NCI-H748 treated with DMSO at 0.1 percent for 48 hours (cell line): ENCODE measurements at regions not wholly inside any gene's neighbourhood (a gene's known extent, or its start where the extent isn't known, plus 50 kb on each side); places are given as distances from the start of the nearest gene placed in this dataset.

Experiments
- DNase-seq: peaks from one replicate; lab custom pipeline; 2025; lab: John Stamatoyannopoulos, UW

DNA sequence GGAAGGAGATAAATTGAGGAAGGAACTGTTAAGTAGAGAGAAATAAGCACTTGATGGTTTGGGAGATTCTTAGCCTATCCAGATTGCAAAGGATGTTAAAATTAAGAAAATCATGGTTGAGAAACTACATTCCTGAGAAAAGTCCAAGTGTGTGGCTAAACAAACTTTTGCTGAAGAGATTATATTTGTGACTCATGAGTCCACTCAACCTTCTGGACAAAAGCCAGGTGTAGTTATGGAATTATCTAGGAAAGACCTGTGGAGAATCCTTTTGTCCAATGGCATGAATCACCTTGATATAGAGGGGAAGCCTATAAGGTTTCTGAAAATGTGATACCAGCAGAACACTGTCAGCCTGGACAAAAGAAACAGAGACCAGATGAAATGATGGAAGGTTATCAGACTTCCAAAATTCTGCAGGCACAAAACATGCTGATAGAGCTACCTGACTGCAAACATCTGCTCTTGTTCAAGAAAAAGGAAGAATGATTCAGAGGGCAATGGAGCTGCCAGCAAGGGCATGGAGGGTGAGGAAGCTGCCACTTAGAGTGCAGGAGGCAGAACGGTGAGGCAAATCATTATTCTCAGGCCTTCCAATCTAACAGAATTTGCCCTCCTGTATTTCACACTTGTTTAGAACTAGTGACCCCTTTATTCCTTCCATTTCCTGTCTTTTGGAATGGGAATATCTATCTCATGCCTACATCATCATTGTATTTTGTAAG, 300.6 kb upstream of the PRMT6 start:
- DNase-seq: no peak

GRCh38 chr1:106756752-106757151, 299.7 kb upstream of the PRMT6 start:
- DNase-seq: no peak

GRCh38 chr1:106768077-106768476, 288.4 kb upstream of the PRMT6 start:
- DNase-seq: no peak

- no peak for DNase-seq
These were observed 288.0 kb upstream of the PRMT6 start for GRCh38 chr1:106768501-106768900.

DNA sequence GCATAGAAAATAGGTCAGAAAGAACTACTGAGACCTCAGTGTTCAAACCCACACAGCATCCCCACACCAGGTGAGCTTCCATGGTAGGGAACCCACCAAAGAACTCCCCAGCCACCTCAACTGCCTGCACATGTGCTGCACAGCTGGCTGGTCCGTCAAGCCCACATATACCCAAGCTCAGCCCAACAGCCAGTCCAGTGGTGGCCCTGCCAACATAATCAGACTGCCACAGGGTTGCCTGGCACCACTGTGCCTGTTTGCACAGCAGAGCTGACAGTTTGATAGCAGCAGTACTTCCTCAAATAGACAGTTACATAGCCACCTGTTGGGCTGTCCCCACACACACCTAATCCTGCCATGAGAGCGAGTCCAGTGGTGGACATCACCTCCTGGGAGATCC, 283.3 kb upstream of the PRMT6 start:
- DNase-seq: no peak

DNA sequence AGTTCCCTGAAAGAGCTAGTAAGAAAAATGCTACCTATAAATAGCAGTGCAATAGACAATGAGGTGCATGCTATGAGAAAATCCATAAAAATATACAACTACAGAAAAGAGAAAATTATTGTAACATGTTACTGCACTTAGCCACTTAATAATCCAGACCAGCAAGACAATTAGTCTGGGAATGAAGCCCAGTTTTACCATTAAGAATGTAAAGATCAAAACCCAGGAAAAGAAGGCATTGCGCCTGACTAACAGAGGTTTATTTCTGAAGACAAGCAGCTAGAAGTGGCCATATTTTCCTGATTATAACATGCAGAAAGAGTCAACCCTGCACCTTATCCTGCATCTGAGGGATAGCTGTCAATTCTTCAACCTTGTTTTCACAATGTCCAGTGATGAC, 276.4 kb upstream of the PRMT6 start:
- DNase-seq: no peak

- DNase-seq: no peak
These were observed 275.5 kb upstream of the PRMT6 start for GRCh38 chr1:106780806-106781569.

GRCh38 chr1:106785176-106785575, 271.3 kb upstream of the PRMT6 start:
- DNase-seq: no peak

DNA sequence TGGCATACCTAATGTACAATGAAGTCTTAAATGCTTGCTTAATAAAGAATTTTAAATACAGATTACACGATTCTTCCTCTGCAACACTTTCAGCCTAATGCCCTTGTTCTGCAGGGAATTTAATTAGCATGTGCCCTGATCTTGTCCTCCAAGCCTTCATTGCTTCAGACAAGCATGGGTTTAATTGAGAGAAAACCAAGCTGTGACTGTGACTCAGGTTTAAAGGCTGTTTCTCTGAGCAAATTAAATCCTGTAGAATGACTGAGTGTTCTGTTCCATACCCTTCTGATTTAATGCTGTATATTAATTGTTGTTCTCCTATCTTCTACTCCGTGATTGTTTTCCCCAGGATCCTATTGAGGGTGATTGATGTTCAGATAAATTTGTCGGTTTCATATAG, 269.0 kb upstream of the PRMT6 start:
- no peak for DNase-seq

DNA sequence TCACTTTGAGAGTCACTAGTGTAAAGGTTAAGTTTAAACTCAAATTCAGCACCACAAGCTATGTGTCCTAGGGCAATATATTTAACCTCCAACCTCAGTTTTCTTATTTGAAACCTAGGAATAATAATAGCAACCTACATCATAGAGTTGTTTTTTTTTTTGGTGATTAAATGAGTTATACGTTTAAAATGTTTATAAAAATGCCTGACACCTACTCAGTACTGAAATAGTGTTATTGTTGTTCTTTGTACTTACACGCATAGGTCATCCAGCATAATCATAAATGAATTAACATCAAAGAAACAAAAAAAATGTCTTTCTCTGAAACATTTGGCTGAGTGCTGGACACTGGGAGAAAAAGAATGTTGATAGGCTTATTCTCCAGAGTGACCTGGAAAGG, 266.8 kb upstream of the PRMT6 start:
- no peak for DNase-seq

DNA sequence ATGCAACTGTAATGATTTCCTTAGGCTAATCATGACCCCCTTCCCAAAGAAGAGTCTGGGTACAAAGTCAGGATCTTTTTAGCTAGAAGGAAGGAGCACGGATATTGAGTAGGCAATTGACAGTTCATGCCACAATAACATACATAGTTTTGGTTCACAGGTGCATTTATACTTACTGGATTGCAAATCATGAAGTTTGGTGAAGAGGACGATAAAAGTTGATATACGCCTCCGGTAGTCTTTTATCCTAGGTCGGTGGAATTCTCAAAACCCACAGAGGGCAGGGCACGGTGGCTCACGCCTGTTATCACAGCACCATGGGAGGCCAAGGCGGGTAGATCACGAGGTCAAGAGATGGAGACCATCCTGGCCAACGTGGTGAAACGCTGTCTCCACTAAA, 265.4 kb upstream of the PRMT6 start:
- DNase-seq: no peak

GRCh38 chr1:106793651-106794050, 262.8 kb upstream of the PRMT6 start:
- DNase-seq: no peak

DNA sequence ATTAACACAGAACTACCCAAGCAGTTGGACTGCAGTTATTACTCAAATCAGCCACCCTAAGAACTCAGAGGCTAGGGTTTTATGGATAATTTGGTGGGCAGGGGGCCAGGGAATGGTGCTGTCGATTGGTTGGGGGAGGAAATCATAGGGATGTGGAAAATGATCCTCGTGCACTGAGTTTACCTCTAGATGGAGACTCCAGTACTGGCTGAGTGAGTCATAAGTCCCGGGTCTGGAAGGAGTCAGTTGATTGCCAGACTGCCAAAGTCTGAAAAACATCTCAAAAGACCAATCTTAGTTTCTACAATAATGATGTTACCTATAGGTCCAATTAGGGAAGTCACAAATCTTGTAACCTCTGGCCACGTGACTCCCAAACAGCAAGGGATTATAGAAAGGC, 257.5 kb upstream of the PRMT6 start:
- no peak for DNase-seq

DNA sequence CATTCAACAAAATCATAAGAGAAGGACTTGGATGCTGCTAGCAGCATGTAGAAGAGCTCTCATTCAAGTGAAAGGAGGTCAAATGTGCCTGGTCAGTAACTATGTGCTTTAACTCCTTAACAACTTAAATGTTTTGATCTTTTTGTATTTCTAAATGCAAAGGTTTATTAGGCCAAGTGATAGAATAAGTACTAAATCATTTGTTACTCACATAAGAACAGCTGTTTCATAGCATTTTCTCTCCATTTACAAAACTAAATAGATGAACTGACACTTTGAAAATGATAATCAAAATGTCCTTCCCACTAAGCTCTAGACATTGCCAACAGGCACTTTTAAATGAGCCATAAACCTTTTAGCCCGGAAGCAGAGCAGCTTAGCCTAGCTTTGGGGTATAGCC, 254.3 kb upstream of the PRMT6 start:
- no peak for DNase-seq

DNA sequence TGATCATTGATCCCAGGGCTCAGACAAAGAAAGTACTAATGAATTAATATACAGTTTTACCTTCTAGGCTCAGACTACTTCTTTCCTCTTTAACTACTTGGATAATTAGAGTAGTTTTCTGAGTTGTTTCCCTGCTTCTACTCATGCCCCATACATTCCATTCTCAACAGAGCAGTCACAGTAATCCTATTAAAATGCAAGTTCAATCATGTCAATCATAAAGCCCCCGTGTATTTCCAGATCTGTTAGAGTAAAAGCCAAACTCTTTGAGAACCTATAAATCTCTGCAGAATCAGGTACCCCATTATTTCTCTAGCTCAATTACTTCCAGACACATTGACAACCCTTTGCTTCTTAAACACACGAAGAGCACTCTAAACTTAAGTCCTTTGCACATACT, 242.1 kb upstream of the PRMT6 start:
- DNase-seq: no peak

DNA sequence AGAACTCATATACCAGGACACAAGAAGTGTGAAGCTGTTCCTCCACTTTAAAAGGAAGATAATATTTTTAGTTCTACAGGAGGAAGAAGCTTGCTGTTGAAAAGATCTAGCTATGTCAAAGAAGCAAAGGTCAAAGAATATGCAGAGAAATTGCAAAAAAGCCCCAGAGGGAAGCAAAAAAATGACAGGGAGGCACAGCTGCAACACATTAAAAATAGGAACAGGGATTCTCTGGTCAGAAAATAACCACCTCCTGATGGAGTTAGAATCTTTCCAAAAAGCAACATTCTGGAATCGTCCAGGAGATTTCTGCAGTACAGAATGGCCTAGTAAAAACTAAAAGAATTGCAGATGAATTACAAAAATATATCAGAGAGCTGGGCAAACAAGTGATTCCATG, 238.9 kb upstream of the PRMT6 start:
- no peak for DNase-seq

DNA sequence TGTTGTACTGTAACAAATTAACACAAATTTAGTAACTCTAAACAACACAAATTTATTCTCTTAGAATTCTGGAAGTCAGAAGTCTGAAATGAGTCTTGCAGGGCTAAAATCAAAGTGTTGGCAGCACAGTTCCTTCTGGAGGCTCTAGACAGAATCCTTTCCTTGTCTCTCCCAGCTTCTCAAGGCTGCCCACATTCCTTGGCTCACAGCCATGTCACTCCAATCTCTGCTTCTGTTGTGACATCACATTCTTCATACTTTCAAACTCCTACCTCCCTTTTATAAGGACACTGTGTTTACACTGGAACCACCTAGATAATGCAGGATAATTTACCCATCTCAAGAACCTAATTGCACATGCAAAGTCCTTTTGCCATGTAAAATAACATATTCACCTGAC, 225.0 kb upstream of the PRMT6 start:
- DNase-seq: no peak

DNA sequence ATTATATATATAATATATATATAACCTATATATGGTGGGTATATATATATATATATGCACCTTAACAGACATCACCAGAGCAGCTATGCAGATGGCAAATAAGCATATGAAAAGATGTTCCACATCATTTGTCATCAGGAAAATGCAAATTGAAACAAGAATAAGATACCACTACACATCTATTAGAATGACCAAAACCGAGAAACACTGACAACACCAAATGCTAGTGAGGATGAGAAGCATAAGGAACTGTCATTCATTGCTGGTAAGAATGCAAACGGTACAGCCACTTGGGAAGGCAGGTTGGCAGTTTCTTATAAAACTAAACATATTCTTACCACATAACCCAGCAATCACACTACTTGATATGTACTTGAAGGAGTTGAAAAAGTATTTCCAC, 219.8 kb upstream of the PRMT6 start:
- no peak for DNase-seq

DNA sequence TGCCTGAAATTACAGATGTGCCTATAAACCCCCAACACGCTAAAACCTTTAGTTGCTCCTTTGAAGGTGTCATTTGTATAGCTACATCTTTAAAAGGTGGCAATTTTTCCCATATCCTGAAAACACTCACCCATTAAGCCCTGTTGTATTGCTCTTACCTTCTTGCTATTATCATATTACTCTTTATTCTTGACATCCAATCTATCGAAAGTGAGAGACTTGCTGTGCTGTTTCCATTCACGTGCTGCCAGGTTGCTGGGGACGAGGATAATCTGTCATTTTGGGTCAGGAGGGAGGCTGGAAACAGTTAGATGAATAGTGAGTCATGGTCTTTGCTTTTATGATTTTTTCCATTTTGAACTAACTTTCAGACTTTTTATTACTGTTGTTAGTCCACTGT, 213.0 kb upstream of the PRMT6 start:
- no peak for DNase-seq

GRCh38 chr1:106846656-106847055, 209.8 kb upstream of the PRMT6 start:
- DNase-seq: no peak

GRCh38 chr1:106861110-106861509, 195.4 kb upstream of the PRMT6 start:
- DNase-seq: no peak

DNA sequence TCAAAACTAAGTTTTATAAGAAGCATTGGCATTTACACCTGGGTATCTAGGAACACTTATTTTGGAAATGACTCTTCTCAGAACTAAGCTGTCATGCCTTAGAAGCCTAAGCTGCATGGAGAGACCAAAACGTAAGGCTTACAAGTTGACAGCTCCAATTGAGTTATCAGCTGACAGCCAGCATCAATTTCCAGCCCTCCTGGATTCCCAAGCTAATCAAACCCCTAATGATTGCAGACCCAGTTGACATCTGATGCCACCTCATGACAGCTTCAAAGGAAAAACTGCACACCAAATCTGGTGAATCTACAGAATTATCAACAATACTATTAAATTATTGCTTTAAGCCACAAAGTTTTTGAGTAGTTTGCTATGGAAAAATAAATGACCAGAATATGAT, 187.6 kb upstream of the PRMT6 start:
- no peak for DNase-seq

- no peak for DNase-seq
These were observed 180.9 kb upstream of the PRMT6 start for GRCh38 chr1:106875622-106876021.

DNA sequence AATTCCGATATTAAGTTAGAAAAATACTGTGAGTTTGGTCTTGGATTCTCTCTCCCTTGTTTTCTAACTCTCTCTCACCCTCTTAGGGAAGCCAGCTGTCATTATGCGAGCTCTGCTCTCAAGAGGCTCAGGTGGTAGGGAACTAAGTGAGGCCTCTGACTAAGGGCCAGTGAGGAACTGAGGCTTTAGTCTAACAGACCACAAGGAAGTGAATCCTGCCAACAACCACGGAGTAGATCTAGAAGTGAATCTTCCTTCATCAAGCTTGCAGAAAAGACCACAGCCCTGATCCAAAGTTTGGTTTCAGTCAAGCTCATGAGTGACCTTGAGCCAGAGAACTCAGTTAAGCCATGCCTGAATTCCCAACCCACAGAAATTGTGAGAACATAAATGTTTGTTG, 180.1 kb upstream of the PRMT6 start:
- no peak for DNase-seq
